NCI-H128 (cell line): ENCODE measurements at regions not wholly inside any gene's neighbourhood (a gene's known extent, or its start where the extent isn't known, plus 50 kb on each side); places are given as distances from the start of the nearest gene placed in this dataset.
"Not testable (repeated sequence)": the region's sequence is repeated elsewhere in the genome, so short reads cannot be mapped to it uniquely, and the experiment has no call there.

Source experiments
- DNase-seq: peaks from one replicate; lab custom pipeline; 2025; ENCODE audit not compliant: unreplicated experiment; lab: John Stamatoyannopoulos, UW

GRCh38 chr6:12348530-12349511 lies 58.7 kb downstream of the EDN1 start:
- DNase-seq = no peak

GRCh38 chr6:12350644-12351170 lies 60.5 kb downstream of the EDN1 start:
- DNase-seq = no peak

GRCh38 chr6:12351672-12352071 lies 61.5 kb downstream of the EDN1 start:
- no peak for DNase-seq

- DNase-seq = no peak
These were observed 63.6 kb downstream of the EDN1 start for GRCh38 chr6:12353731-12354130.

- no peak for DNase-seq
These were observed 64.3 kb downstream of the EDN1 start for GRCh38 chr6:12354499-12354898.

- DNase-seq = no peak
These were observed 65.2 kb downstream of the EDN1 start for GRCh38 chr6:12355354-12355753.

GRCh38 chr6:12356431-12356830 lies 66.3 kb downstream of the EDN1 start:
- DNase-seq = no peak

GRCh38 chr6:12356983-12357972 lies 67.1 kb downstream of the EDN1 start:
- no peak for DNase-seq

GRCh38 chr6:12359036-12359435 lies 68.9 kb downstream of the EDN1 start:
- no peak for DNase-seq

- DNase-seq = no peak
These were observed 71.0 kb downstream of the EDN1 start for GRCh38 chr6:12361042-12361765.

GRCh38 chr6:12363277-12363650 lies 73.1 kb downstream of the EDN1 start:
- DNase-seq = not testable (repeated sequence)

- DNase-seq = no peak
These were observed 73.7 kb downstream of the EDN1 start for GRCh38 chr6:12363651-12364381.

GRCh38 chr6:12364621-12365020 lies 74.5 kb downstream of the EDN1 start:
- no peak for DNase-seq

- DNase-seq = no peak
These were observed 76.6 kb downstream of the EDN1 start for GRCh38 chr6:12366731-12367130.

- DNase-seq = no peak
These were observed 77.3 kb downstream of the EDN1 start for GRCh38 chr6:12367412-12367811.

- no peak for DNase-seq
These were observed 79.2 kb downstream of the EDN1 start for GRCh38 chr6:12369355-12369754.

- no peak for DNase-seq
These were observed 79.7 kb downstream of the EDN1 start for GRCh38 chr6:12369781-12370262.

GRCh38 chr6:12371151-12371550 lies 81.0 kb downstream of the EDN1 start:
- DNase-seq = no peak

GRCh38 chr6:12371641-12372146 lies 81.5 kb downstream of the EDN1 start:
- DNase-seq = no peak

- no peak for DNase-seq
These were observed 89.0 kb downstream of the EDN1 start for GRCh38 chr6:12379181-12379580.
